GM18502 (cell line): ENCODE measurements at regions not wholly inside any gene's neighbourhood (a gene's known extent, or its start where the extent isn't known, plus 50 kb on each side); places are given as distances from the start of the nearest gene placed in this dataset.

Experiments used
- ATAC-seq: cut with Tn5 transposase; IDR thresholded peaks from one replicate; pipeline ENCODE4 v1.9.1; 2021; ENCODE audit warnings: mild to moderate bottlenecking; ENCODE audit not compliant: unreplicated experiment, poor library complexity

DNA sequence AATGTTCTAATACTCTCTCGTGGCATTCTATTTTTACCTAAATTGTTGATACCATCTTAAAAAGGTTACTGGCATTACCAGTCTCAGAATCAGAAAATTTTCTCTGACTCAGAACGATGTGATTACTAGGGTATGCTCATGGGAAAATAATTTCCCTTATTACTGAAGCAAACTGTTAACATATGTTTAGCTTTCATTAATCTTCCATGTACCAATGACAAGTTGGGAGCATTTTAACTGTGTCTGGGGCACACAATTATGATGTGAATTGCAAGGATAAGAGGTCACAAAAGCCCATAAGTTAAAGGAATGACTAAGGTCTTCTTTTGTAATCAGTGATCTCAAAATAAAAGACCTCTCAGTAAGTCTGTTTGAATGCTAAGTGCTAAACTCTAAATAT is 1254.6 kb downstream of the PCDH18 start:
- ATAC-seq, result no peak

DNA sequence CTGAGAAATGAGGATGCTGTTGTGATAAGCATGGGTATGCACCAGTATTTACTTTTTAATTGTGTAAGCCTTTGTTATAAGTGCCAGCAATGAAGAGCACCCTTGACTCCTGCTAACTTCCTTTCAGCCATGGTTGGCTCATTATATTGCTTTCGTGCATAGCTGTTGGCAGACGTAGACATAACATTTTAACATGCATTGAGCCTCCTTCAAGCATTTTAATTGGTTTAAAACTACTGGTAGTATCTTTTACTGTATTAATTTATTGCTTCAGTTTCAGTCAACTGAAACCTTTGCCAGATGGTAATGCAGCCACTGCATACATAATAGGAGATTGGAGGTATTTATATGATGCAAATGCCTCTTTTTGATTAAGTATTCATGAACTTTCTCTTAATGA is 1285.4 kb downstream of the PCDH18 start:
- ATAC-seq, result no peak

DNA sequence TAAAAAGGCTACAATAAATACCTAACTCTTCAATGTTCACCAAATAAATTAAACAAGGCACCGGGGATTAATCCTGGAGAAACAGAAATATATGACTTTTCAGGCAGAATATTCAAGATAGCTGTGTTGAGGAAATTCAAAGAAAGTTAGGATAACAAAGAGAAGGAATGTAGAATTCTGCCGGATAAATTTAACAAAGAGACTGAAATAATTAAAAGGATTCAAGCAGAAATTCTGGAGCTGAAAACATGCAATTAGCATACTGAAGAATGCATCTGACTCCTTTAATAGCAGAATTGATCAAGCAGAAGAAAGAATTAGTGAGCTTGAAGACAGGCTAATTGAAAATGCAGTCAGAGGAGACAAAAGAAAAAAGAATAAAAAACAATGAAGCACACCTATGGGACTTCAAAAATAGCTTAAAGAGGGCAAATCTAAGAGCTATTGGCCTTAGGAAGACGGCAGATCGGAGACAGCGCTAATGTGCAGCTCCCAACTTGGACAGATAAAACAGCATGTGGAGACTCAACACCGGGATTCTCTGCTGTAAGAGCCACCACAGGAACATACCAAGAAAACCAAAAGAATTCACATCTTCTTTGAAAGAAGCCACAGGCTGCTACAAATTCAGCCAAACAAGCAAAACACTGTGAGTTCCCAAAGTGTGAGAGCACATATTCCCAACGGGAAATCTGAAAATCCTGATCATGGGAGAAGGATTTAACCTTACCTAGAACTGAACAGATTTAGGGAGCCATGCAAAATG is 1290.9 kb downstream of the PCDH18 start:
- ATAC-seq, result no peak

DNA sequence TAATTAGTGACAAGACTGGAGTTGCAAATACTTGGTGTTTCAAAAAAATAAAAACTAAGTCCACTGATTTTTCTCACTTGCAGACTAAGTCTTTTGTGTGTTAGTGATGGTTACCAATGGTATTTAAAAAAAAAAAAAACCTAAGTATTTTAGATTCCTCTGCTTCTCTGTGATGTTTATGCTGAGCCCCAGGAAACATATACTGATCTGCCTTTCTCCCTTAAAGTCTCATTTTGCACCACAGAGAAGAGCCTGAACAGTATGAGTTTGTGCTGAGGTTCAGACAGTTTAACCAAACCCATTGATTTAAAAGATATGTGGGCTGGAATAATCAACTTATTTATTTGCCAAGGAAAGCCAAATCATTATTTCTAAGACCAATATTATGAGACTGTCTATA is 1305.0 kb downstream of the PCDH18 start:
- ATAC-seq, result no peak

DNA sequence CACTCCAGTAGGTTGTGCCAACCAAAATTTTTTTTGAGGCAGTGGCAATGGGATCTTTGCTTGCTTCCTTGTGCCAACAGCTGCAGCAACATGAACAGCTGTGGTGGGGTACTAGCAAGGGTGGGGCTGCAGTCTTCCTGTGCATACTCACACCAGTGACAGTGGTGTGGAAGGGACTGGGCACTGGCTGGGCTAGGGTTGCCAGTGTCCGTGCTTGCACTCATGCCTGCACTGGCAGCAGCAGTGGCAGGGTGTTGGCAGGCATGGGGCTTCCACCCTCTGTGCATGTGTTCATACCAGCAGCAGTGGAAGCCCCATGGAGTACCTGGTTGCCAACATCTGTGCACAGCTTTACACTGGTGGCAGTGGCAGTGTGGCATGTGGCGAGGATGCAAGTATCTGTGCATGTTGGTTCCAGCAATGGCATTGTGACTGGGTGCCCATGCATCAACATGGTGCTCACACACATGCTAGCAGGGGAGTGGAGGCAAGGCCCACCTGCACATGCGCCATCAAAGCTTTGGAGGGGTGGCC is 1312.6 kb downstream of the PCDH18 start:
- ATAC-seq, result no peak

DNA sequence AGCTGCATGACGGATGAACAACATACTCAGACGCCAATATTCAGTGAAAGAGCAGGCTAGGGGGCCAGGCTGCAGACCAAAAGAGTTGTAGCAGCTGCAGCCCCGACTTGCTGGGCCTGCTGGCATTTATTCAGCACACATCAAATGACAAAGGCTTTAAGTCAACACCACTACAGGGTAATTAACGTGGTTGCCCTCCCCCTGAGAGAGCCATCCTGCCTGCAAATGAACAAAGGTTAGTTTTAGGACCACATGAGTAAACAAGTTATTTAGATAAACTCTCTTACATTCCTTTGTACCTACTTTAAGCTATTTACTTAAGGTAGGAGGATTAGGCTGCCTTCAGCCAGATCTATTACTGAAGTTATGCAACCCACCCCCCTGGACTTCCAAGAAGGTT is 1329.1 kb downstream of the PCDH18 start:
- no peak for ATAC-seq

DNA sequence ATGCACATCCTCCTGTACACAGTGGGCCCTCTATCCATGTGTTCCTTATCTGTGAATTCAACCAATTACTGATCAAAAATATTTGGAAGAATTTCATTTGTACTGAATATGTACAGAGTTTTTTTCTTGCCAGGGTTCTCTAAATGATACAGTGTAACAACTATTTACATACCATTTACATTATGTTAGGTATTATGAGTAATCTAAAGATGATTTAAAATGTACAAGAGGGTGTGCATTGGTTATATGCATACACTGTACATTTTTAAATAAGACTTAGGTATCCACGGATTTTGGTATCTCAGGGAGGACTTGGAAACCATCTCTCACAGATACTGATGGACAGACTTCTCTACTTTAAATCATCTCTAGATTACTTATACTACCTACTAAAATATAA is 1333.9 kb downstream of the PCDH18 start:
- ATAC-seq, result no peak

DNA sequence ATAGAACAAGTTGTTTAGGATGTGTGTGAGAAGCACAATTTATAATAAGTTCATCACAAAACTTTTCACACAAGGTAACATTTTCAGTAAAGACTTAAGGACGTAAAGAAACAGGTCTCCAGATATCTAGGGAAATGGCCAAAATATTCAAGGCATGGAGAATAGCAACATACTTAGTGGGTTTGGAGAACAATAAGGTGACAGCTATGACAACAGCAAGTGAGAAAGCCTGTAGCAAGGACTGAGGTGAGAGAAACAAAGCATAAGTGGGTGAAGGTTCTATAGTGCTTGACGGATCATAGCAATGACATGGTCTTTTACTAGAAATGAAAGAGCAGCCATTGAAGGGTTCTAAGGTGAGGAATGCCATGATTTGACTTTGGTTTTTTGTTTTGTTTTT is 1337.3 kb downstream of the PCDH18 start:
- ATAC-seq, result no peak

DNA sequence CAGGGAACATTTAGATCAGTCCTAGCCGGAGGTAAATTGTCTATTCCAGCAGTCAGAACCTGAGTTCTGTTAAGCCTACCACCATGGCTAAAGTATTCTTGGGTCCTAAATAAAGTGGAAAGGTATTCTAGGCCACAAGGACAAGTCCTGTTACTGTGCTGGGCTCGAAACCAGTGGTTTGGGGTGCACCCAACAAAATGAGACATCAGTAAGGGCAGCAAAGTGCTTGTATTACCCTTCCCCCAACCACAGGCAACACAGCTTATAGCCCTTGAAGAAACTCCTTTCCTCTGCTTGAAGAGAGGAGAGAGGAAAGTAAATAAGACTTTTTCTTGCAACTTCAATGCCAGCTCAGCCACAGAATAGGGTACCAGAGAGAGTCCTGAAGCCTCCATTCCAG is 1345.6 kb downstream of the PCDH18 start:
- no peak for ATAC-seq

DNA sequence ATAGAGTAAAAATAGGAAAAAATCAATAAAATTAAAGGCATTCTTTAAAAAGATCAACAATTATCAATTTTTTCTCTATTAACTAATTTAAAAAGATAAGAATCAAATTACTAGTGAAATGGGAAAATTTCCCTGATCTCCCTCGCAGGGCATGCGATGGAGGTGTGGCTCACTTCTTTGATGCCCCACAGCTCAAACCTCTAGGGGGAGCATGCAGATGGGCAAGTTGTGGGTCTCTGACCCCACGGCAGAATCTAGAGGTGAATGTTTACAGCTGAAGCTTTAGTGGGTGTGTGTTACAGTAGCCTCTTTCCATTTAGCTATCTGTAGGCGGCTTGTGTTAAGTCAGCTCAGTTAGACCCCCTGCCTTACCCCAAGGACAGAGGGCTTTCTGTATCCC is 1348.8 kb downstream of the PCDH18 start:
- ATAC-seq, result no peak

DNA sequence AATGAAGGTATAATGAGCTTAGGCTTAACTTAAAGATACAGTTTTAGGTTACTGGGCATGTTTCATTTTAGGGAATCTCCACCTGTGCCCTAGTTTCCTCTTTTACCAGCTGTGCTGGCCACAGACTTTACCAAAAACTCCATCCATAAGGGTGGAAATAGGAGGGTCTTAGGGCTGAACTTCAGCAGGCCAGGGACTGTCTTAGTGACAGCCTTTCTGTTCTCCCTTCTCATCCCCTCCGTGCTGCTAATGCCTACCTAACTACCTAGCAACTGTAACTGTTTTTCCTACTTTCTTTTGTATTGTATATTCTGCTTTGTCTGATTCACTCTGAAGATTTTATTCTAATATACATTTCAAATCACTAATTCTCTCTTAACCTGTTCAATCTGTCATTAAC is 1375.3 kb downstream of the PCDH18 start:
- no peak for ATAC-seq

DNA sequence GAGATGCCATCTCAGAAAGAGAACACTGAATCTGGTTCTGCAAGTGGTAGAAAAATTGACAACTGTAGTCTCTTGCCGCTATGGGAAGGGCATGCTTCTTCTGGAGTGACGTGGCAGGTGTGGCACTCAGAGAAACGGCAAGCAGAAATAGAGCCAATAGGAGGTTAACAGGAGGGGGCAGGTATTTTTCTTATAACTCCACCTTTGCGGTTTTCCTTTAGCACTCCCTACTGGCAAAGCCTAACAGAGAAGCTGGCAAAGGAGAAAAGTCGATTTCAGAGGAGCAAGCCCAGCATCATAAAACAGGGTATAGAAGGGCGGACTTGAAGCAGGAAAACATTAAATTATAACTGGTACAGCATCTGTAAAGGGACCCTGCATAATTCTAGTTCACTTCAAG is 1382.2 kb downstream of the PCDH18 start:
- no peak for ATAC-seq

DNA sequence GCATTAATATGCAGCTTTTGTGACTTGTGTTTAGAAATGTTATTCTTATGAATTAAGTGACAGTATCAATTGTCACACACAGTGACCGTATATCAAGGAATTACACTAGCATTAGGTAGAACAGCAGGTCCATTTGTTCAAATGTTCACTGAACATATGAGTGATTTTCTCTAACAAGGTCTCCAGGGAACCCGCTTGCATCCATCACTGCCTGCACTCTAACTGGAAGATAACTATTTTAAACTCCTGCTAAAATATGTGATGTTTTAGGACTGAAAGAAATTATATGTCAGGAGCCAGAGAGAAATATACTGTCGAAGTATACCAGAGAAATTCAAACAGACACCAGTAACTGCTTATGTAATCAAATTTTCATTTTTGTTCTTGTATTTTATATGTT is 1395.7 kb downstream of the PCDH18 start:
- ATAC-seq, result no peak

DNA sequence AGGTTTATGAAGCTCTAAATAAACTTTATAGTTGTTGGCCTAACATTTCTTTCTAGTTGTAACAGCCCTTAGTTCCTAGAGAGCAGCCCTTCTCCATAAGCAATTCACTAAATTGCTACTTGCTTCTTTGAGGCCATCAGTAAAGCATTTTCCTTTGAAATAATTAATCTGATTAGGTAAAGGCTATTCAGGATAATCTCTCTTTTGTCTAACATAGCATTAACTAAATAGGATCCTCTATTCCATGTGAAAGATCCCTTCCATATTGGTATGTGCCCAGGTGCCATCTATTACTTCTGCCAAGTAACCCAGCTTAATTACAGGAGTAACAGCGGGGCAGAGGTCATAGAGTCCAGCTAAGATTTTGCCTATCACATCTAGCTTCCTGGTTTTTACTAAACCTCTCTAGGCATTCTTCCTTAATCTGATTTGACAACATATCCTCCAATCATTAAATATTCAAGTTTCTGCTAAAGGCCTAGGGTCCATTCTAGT is 1408.0 kb downstream of the PCDH18 start:
- no peak for ATAC-seq

DNA sequence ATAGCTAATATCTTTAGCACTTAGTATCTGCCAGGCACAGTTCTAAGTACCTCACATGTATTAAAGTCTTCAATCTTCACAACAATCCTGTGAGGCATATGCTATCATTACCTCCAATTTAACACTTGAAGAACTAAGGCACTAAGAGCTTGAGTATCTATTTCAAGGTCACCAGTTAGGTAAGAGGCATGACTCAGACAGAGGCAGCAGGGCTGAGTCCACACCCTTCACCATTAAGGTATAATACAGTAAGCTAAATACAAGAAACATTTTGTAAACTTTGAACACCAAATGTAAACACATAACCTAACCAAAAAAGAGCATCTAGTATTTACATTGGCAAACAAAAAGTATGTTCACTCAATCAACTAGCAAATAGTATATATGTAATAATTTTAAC is 1410.9 kb downstream of the PCDH18 start:
- ATAC-seq, result no peak

DNA sequence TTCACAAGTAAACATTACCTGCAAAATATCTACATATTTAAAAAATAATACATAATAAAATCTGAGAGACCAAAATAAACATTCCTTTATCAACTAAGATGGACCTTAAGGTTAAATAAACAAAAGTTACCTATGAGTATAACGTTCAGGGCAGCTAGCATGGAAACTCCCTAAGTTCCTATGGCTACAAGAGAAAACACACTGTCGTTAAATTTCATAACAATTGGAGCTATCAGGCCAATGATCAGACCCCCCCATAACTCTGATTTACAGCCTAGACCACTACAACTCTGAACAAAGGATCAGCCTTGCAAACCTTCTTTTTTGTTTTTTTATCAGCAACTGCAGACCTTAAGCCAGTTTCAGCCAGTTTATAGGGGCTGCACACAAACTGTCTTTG is 1418.4 kb downstream of the PCDH18 start:
- no peak for ATAC-seq

DNA sequence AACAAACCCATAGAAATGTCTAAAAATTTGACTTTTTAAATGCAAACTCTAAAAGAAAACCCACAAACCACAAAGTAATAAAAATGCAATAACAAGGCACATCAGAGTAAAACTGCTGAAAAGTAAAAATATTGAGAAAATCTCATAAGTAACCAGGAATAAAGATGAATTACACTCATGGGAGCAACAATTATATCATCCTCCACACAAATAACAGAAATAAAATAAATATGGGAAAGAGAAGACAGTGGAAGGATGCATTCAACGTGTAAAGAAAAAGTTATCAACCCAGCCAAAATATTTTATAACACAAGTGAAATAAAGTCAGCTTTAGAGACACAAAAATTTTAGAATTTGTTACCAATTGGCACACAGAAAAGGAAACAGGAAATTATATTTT is 1420.2 kb downstream of the PCDH18 start:
- no peak for ATAC-seq

DNA sequence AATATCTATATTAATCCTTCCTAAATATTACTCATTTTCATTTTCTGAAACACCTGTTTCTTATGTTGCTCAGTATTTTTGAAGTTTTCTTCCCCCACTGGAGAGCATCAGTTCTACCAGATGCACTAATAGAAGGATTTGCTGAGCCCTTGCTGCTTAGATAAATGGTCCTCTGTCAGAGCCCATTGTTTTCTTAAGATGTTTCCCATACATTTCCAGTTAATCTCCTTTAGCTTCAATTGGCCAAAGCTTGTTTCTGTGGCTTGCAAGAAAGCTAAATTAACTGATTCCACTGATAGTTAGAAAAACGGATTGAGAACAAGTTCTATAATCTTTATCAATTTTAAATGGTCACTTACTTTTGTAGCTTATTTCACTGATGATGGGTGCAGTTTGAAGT is 1425.5 kb downstream of the PCDH18 start:
- no peak for ATAC-seq

DNA sequence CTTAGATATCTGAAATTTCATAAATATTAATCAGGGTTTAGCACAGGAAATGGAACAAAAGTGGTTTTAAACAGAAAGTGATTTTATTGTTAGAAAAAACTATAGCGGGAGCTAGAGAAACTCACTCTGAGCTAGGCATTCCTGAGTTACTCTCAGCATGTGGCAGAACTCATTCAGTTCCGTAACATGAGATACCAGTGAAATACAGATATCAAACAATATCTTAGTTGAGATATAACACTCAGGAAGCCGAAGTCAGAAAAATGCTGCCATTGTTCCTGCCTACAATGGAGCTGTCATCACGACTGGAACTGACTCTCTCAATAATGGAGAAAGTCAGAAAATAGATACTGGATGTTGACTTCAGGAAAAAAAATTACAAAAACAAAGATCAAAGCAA is 1428.7 kb downstream of the PCDH18 start:
- no peak for ATAC-seq

DNA sequence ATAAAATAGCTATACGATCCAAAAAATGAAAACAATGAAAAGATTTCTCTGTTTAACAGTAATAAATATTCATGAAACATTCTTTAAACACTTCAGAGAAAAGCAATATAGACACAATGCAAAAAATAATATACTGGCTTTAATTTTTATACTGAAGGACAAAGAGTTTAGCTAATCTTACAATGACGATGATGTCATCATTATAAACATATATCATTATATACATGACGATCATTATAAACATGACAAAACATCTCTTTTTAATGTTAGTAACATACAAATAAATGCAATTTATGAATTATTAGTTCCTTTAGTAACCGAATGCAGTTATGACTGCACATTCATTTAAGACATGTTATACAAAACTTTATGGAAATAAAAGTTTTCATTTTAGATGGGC is 1434.6 kb downstream of the PCDH18 start:
- ATAC-seq, result no peak

DNA sequence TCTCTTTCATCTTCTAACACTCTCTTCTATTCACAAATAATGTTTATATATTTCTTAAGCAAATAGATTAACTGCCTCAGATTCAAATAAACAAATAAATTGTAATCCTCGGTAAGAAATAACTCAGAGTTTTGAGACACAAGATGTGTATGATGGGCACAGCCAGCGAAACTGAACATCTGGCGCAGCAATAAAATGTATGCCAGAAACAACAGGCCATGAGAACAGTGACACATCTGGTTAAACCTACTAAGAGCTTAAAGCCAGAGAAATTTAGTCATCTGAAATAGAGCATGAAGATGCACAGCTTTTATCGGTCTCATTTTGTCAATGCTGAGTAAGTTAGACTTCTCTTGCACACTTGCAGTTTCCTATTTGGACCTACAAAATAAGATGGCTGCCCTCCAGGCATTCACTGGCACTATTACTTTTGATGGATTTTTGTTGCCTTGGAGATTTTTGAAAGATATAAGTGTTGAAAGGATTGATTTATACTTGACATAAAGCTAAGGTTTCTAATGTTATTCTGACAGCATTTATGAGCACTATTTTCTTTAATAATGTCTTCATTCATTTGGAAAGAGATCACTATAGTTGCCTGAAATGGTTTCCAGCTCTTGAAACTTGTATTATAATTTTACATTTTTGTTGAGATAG is 1444.0 kb downstream of the PCDH18 start:
- no peak for ATAC-seq

DNA sequence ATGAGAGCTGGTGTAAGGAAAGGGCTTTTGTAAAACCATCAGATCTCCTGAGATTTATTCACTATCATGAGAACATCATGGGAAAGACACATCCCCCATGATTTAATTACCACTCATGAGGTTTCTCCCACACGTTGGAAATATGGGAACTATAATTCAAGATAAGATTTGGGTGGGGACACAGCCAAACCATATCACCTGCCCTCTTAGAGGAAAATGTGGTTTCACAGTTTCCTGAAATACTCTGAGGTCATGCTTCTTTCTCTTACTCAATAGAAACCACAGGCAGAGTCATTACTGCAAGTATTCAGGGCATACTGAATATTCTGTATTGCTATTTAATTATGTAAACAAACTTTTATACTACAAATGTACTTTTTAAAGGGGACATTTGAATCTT is 1453.3 kb downstream of the PCDH18 start:
- ATAC-seq, result no peak
